Upper lobe of right lung (tissue), 1 donor: ENCODE measurements at regions not wholly inside any gene's neighbourhood (a gene's known extent, or its start where the extent isn't known, plus 50 kb on each side); places are given as distances from the start of the nearest gene placed in this dataset.

Experiments
- ATAC-seq: fragments of 200-7000 bp; cut with Tn5 transposase; one replicate; pipeline ENCODE4 v1.9.1; 2020; ENCODE audit warnings: mild to moderate bottlenecking, moderate library complexity
- DNase-seq: peaks from one replicate; pipeline ENCODE4 v3.0.0-alpha.2; 2020
- H3K27ac ChIP-seq: fragments of 200-600 bp; one replicate; pipeline ENCODE4 v1.8.0; 2022
- H3K27me3 ChIP-seq: fragments of 200-600 bp; one replicate; pipeline ENCODE4 v1.8.0; 2022; ENCODE audit warnings: mild to moderate bottlenecking
- H3K36me3 ChIP-seq: fragments of 200-600 bp; one replicate; pipeline ENCODE4 v1.8.0; 2022
- H3K4me1 ChIP-seq: fragments of 200-600 bp; one replicate; pipeline ENCODE4 v1.8.0; 2022
- H3K4me3 ChIP-seq: fragments of 200-600 bp; one replicate; pipeline ENCODE4 v1.8.0; 2022; ENCODE audit warnings: mild to moderate bottlenecking
- H3K9me3 ChIP-seq: fragments of 200-600 bp; one replicate; pipeline ENCODE4 v1.8.0; 2022
- CTCF ChIP-seq: fragments of 200-600 bp; IDR thresholded peaks from one replicate; pipeline ENCODE4 v1.8.0; 2022; ENCODE audit warnings: antibody characterized with exemption
- intact Hi-C: fragments of 100-400 bp; cut with DNase I; formaldehyde crosslinking; loops from one replicate; pipeline ENCODE4 v1.11.0; 2022
- donor health status: DM: no; HTN: yes; CAD: no; lungs with severe emphysema.

DNA sequence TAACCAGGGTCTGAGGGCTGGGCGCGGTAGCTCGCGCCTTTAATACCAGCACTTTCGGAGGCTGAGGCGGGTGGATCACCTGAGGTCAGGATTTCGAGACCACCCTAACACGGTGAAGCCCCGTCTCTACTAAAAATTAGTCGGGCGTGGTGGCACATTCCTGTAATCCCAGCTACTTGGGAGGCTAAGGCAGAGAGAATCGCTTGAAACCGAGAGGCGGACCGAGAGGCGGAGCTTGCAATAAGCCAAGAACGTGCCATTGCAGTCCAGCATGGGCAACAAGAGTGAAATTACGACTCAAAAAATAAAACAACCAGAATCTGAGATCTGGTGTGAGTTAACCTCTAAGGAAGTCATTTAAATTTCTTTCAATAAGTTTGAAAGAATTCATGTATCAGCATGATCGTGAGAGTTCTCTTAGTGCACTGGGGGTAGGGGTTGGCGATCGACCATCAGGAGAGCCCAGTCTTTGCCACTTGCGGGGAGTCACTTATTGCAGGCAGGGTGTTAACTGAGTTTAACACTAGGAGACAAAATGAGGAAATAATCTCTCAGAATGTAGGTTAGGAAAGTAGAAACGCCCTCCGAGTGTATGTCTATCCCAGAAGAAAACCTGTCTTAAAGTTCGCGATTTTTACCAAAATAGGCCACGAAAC lies 206.5 kb upstream of the ZNF184 start:
- H3K36me3 ChIP-seq, result no peaks in the 10 kb centered on the region
- no peak overlapping the region for H3K4me3 ChIP-seq
- peaks cover 86% of the 10 kb centered on the region for H3K27me3 ChIP-seq
- no peak for TF ChIP-seq CTCF
- no peak overlapping the region for H3K27ac ChIP-seq
- intact Hi-C loops, result no loop called here
- ATAC-seq (no peak), DNase-seq (no peak)
- H3K4me1 ChIP-seq, result no peaks in the 10 kb centered on the region
- H3K9me3 ChIP-seq, result no peaks in the 10 kb centered on the region

- Histone ChIP-seq H3K9me3 (no peaks in the 10 kb centered on the region), H3K36me3 (no peaks in the 10 kb centered on the region), H3K27me3 (peaks cover 90% of the 10 kb centered on the region), H3K27ac (no peak overlapping the region), H3K4me3 (no peak overlapping the region), H3K4me1 (no peaks in the 10 kb centered on the region)
- DNase-seq (no peak), ATAC-seq (no peak)
- no peak for TF ChIP-seq CTCF
- intact Hi-C loops, result no loop called here
These were observed 205.6 kb upstream of the ZNF184 start for GRCh38 chr6:27678469-27678868.

DNA sequence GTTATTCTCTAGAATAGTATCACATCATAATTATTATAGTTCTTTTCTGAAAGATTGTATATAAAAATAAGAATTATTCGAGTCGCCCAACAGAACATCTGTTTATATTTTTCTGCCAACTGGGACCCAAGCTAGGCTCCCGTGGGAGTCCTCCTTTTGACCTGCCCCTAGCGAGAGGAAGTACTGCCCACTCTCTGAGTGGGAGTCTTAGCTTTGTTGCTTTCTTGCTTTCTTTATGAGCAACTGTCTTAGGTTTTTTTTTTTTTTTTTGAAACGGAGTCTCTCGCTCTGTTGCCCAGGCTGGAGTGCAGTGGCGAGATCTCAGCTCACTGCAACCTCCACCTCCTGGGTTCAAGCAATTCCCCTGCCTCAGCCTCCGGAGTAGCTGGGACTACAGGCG lies 202.0 kb upstream of the ZNF184 start:
- Histone ChIP-seq H3K27me3 (peaks cover 94% of the 10 kb centered on the region), H3K36me3 (no peaks in the 10 kb centered on the region), H3K4me3 (no peak overlapping the region), H3K27ac (no peak overlapping the region), H3K4me1 (no peaks in the 10 kb centered on the region), H3K9me3 (no peaks in the 10 kb centered on the region)
- intact Hi-C loops, result no loop called here
- no peak for TF ChIP-seq CTCF
- DNase-seq (no peak), ATAC-seq (no peak)

DNA sequence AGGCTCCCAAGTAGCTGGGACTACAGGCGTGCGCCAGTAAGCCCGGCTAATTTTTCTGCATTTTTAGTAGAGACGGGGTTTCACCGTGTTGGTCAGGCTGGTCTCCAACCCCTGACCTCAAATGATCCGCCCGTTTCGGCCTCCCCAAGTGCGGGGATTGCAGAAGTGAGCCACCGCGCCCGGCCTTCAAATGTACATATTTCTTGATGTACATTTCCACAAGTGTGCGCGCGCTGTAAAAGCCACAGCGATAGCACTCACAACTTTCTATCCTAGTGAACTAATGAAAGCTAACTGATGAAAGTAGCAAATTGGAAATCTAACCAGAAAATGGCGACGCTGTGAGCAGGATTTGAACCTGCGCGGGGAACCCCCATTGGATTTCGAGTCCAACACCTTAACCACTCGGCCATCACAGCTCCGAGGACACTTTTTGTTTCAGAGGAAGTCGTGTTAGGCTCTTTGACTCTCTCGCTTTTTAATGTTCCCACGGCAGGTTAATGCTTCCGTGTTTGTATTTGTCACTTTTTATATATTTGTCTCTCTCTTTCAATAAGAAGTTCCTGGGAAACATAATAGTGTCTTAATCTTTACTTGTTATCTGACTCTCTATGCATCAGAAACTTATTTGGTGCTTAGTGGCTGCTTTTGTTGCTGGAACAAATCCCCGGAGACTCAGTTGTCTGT lies 199.4 kb upstream of the ZNF184 start:
- Histone ChIP-seq H3K4me3 (no peak overlapping the region), H3K27ac (no peak overlapping the region), H3K36me3 (no peaks in the 10 kb centered on the region), H3K9me3 (no peaks in the 10 kb centered on the region), H3K27me3 (peaks cover 94% of the 10 kb centered on the region), H3K4me1 (no peaks in the 10 kb centered on the region)
- no peak for ATAC-seq
- intact Hi-C loops, result no loop called here
- no peak for DNase-seq
- TF ChIP-seq CTCF, result no peak

DNA sequence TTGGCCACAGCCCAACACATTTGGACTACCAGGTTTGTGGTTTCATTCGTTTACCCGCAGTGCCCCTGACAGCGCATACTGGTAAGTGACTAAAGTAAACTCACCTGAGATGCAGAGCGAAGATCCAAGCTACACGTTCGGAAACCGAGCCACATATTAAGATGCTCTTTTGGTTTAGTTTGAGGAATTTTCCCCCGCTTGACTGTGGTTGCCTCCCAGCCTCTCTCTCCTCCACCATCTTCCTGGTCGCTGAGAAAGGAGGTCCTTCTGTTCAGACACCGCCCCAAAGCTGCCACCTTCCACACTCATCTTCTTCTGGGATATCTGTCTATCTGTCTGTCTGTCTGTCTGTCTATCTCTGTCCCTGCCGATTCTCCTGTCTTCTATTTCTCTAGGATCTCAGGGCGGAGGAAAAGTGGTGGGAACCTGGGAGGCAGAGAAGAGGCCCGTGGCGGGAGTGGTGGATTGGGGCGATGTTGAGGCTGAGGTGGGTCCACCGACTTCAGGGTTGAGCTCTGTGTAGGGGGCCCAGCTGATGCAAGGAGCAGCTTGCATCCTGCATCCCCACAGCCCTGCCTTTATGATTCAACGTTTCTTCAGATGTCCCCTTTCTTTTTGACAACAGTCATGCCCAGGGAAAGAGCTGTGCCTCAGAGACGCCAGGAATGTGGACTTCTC lies 196.9 kb upstream of the ZNF184 start:
- intact Hi-C loops, result no loop called here
- peaks cover 97% of the 10 kb centered on the region for H3K27me3 ChIP-seq
- no peak overlapping the region for H3K4me3 ChIP-seq
- no peaks in the 10 kb centered on the region for H3K4me1 ChIP-seq
- DNase-seq (no peak), ATAC-seq (no peak)
- H3K36me3 ChIP-seq, result no peaks in the 10 kb centered on the region
- H3K9me3 ChIP-seq, result no peaks in the 10 kb centered on the region
- TF ChIP-seq CTCF, result no peak
- H3K27ac ChIP-seq, result no peak overlapping the region
